PC-9 (cell line): ENCODE measurements at regions not wholly inside any gene's neighbourhood (a gene's known extent, or its start where the extent isn't known, plus 50 kb on each side); places are given as distances from the start of the nearest gene placed in this dataset.

ENCODE experiments used
- BruUV-seq: library from RNA; stranded (reverse); fragments of 400-500 nt; replicated peaks from 2 replicates; lab custom pipeline; 2021; lab: Mats Ljungman, UMichigan
- CTCF ChIA-PET: fragments of 300-600 bp; sonication (Branson Sonifier 250); formaldehyde crosslinking; loops from one replicate; lab custom pipeline; 2022; ENCODE audit warnings: antibody characterized with exemption; lab: Charles Lee
- POLR2A ChIA-PET: fragments of 300-600 bp; sonication (Branson Sonifier 250); formaldehyde crosslinking; loops from one replicate; lab custom pipeline; 2022; ENCODE audit warnings: antibody characterized with exemption; ENCODE audit not compliant: unreplicated experiment; lab: Charles Lee
- DNase-seq, 2 experiments: peaks; one replicate each; pipeline versions ENCODE4 v3.0.0 to v3.0.0-alpha.2; 2015 to 2022; ENCODE audit warnings: mixed read lengths in 1 of 2
- H2AFZ ChIP-seq: fragments of 200-600 bp; sonication (generic); 2 replicates; pipeline ENCODE4 v1.8.1; 2017; ENCODE audit warnings: antibody characterized with exemption
- H3F3A ChIP-seq: fragments of 200-600 bp; sonication (generic); 2 replicates; pipeline ENCODE4 v1.8.1; 2017; ENCODE audit warnings: antibody characterized with exemption, mild to moderate bottlenecking, low read depth; ENCODE audit not compliant: insufficient read depth
- H3K27ac ChIP-seq: fragments of 200-600 bp; sonication (generic); 2 replicates; pipeline ENCODE4 v1.6.1; 2016; ENCODE audit warnings: mixed run types
- H3K27me3 ChIP-seq: fragments of 200-600 bp; sonication (generic); 2 replicates; pipeline ENCODE4 v1.6.1; 2016; ENCODE audit warnings: low read depth, mixed run types; ENCODE audit not compliant: insufficient read depth
- H3K36me3 ChIP-seq: fragments of 200-600 bp; sonication (generic); 2 replicates; pipeline ENCODE4 v1.6.1; 2016; ENCODE audit warnings: low read depth, mixed run types
- H3K4me1 ChIP-seq: fragments of 200-600 bp; sonication (generic); replicated peaks from 2 replicates; pipeline ENCODE4 v1.6.1; 2016; ENCODE audit warnings: mixed run types; ENCODE audit not compliant: insufficient read depth
- H3K4me2 ChIP-seq: fragments of 200-600 bp; sonication (generic); 2 replicates; pipeline ENCODE4 v1.6.1; 2017; ENCODE audit warnings: mixed run types
- H3K4me3 ChIP-seq: fragments of 200-600 bp; sonication (generic); 2 replicates; pipeline ENCODE4 v1.6.1; 2016; ENCODE audit warnings: mixed run types
- H3K79me2 ChIP-seq: fragments of 200-600 bp; sonication (generic); 2 replicates; pipeline ENCODE4 v1.6.1; 2017; ENCODE audit warnings: low read depth, mixed run types
- H3K9me2 ChIP-seq: fragments of 200-600 bp; sonication (generic); 2 replicates; pipeline ENCODE4 v1.8.1; 2017; ENCODE audit warnings: mild to moderate bottlenecking; ENCODE audit not compliant: insufficient read depth
- H3K9me3 ChIP-seq: fragments of 200-600 bp; sonication (generic); 2 replicates; pipeline ENCODE4 v1.8.1; 2016; ENCODE audit warnings: low read depth; ENCODE audit not compliant: insufficient read depth
- H4K20me1 ChIP-seq: fragments of 200-600 bp; sonication (generic); 2 replicates; pipeline ENCODE4 v1.8.1; 2017; ENCODE audit not compliant: insufficient read depth
- EZH2 ChIP-seq: fragments of 200-600 bp; sonication (generic); IDR thresholded peaks from 2 replicates; pipeline ENCODE4 v1.8.0; 2017; ENCODE audit warnings: antibody characterized with exemption, low read depth
- intact Hi-C: fragments of 100-400 bp; cut with micrococcal nuclease; formaldehyde crosslinking; loops from one replicate; pipeline ENCODE4 v1.10.0; 2022; ENCODE audit not compliant: unreplicated experiment
- TF ChIP-seq, protein P1 (sequence below): fragments of 200-600 bp; sonication (generic); conservative IDR thresholded peaks from 2 replicates; pipeline ENCODE4 v1.6.1; 2017; ENCODE audit warnings: mixed run types, antibody characterized with exemption, mild to moderate bottlenecking, moderate library complexity

- POLR2A ChIA-PET: no interaction called here
- intact Hi-C loops: no loop called here
- no peaks in the 10 kb centered on the region for H3K36me3 ChIP-seq
- TF ChIP-seq, protein P1, sequence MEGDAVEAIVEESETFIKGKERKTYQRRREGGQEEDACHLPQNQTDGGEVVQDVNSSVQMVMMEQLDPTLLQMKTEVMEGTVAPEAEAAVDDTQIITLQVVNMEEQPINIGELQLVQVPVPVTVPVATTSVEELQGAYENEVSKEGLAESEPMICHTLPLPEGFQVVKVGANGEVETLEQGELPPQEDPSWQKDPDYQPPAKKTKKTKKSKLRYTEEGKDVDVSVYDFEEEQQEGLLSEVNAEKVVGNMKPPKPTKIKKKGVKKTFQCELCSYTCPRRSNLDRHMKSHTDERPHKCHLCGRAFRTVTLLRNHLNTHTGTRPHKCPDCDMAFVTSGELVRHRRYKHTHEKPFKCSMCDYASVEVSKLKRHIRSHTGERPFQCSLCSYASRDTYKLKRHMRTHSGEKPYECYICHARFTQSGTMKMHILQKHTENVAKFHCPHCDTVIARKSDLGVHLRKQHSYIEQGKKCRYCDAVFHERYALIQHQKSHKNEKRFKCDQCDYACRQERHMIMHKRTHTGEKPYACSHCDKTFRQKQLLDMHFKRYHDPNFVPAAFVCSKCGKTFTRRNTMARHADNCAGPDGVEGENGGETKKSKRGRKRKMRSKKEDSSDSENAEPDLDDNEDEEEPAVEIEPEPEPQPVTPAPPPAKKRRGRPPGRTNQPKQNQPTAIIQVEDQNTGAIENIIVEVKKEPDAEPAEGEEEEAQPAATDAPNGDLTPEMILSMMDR: no peak
- no peak for TF ChIP-seq EZH2
- no peaks in the 10 kb centered on the region for H4K20me1 ChIP-seq
- H3K27ac ChIP-seq: no peak overlapping the region
- no peaks in the 10 kb centered on the region for H3K79me2 ChIP-seq
- H3K27me3 ChIP-seq: no peaks in the 10 kb centered on the region
- H3K9me3 ChIP-seq: no peaks in the 10 kb centered on the region
- no peak overlapping the region for H3K4me3 ChIP-seq
- BruUV-seq: no TSS peak
- no peak overlapping the region for H2AFZ ChIP-seq
- no peaks in the 10 kb centered on the region for H3K4me1 ChIP-seq
- no peak overlapping the region for H3K4me2 ChIP-seq
- no peaks in the 10 kb centered on the region for H3K9me2 ChIP-seq
- CTCF ChIA-PET: no interaction called here
- no peak for DNase-seq
- H3F3A ChIP-seq: no peaks in the 10 kb centered on the region
Observed at GRCh38 chr10:120997313-120997712, 146.2 kb downstream of the WDR11 start.

DNA sequence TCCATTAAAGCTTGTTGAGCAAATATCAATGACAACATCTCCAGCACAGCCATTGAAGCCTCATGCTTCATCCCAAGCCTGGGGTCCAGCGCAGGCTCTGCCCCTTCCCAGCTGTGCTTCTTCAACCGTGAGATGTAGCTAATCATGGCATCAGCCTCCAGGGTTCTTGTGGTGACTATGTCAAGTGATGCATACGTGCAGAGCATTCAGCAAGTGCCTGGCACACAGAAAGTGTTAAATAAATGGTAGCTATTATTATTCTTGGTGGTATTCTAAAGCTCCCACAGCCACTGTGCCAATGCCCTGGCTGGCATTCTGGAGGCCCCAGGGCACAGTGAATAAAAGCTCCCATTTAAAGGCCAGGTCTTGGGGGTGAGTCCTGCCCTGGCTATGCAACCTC lies 146.6 kb downstream of the WDR11 start:
- Histone ChIP-seq H3K79me2 (no peaks in the 10 kb centered on the region), H3K27me3 (no peaks in the 10 kb centered on the region), H2AFZ (no peak overlapping the region), H3K9me3 (no peaks in the 10 kb centered on the region), H3K4me1 (no peaks in the 10 kb centered on the region), H3K4me3 (no peak overlapping the region), H3F3A (no peaks in the 10 kb centered on the region), H3K36me3 (no peaks in the 10 kb centered on the region), H3K27ac (no peak overlapping the region), H3K9me2 (no peaks in the 10 kb centered on the region), H4K20me1 (no peaks in the 10 kb centered on the region), H3K4me2 (no peak overlapping the region)
- TF ChIP-seq, protein P1: no peak
- no peak for DNase-seq
- no TSS peak for BruUV-seq
- intact Hi-C loops: no loop called here
- ChIA-PET CTCF (no interaction called here), POLR2A (no interaction called here)

DNA sequence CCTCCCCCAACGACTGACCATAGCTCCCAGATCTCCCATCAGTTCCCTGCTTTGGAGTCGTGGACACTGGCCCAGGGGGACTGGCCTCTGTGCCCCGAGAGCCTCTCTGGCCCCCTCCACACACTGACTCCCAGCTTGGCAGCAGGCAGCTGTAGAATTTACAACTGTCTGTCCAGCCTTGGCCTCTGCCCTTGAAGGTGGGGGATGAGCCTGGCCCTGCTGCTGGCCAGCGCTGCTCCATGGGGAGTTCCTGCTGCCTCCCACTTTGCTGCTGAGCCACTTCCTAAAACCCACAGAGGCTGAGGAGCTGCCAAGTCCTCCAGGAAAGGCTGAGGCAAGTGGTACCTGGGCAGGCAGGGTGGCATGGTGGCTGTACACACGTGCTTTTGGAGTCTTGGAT lies 147.1 kb downstream of the WDR11 start:
- Histone ChIP-seq H4K20me1 (no peaks in the 10 kb centered on the region), H3K9me2 (no peaks in the 10 kb centered on the region), H3K27ac (no peak overlapping the region), H3F3A (no peaks in the 10 kb centered on the region), H3K4me3 (no peak overlapping the region), H3K4me2 (no peak overlapping the region), H3K79me2 (no peaks in the 10 kb centered on the region), H3K4me1 (no peaks in the 10 kb centered on the region), H3K9me3 (no peaks in the 10 kb centered on the region), H2AFZ (no peak overlapping the region), H3K27me3 (no peaks in the 10 kb centered on the region), H3K36me3 (no peaks in the 10 kb centered on the region)
- TF ChIP-seq, protein P1: no peak
- TF ChIP-seq EZH2: no peak
- CTCF ChIA-PET: no interaction called here
- POLR2A ChIA-PET: no interaction called here
- DNase-seq: no peak
- intact Hi-C loops: no loop called here
- BruUV-seq: no TSS peak
